ENCODE measurements at regions not wholly inside any gene's neighbourhood (a gene's known extent, or its start where the extent isn't known, plus 50 kb on each side); places are given as distances from the start of the nearest gene placed in this dataset.
"Not testable (repeated sequence)": the region's sequence is repeated elsewhere in the genome, so short reads cannot be mapped to it uniquely, and the experiment has no call there.

DNA sequence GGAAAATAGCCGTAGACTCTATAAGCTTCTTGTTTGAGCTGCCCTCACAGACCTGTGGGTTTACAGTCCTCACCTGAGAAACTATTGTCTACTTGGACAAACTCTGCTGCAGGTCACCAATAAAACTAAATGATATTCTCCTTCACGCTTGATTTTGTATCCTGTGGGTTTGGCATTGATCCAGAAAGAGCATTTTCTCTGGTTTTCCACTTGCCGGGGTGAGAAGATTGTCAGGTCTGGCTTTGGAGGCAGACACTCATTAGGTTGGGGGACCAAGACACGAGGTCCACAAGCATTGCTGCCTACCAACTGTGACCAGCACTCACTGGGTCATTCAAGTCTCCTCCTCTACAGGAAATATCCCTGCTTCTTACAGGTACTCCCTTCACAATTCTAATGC is 68.5 kb downstream of the CDC14C start:
- no peak for DNase-seq (ENCODE audit: low read depth in 1 of 2, low spot score in 2 of 2)
- Histone ChIP-seq H3K4me1 (replicated peaks) (no peaks in the 10 kb centered on the region), H3K36me3 (no peaks in the 10 kb centered on the region), H3K4me3 (no peak overlapping the region), H3K27ac (no peak overlapping the region), H3K27me3 (replicated peaks) (no peaks in the 10 kb centered on the region), H3K9me3 (replicated peaks) (no peaks in the 10 kb centered on the region)

DNA sequence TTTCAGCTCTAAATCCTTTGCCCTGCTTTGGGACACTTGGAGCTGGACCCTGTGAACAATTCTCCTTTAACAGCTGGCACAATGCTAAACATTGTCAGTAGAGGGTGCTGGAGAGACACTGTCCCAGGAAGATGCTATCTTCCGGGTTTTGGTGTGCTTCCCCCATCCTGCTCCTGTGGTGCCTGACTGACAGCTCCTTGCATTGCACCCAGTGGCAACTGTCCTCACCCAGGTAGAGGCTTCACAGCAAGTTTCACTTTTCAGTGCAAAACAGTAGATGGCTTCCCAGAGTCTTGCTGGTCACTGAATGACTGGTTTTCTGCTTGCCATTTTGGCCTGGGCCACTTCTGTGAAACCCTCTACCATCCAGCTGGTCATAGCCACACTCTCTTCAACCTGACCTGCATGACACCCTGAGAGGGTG is 77.3 kb downstream of the CDC14C start:
- Histone ChIP-seq H3K27me3 (replicated peaks) (no peaks in the 10 kb centered on the region), H3K4me3 (no peak overlapping the region), H3K4me1 (replicated peaks) (no peaks in the 10 kb centered on the region), H3K36me3 (no peaks in the 10 kb centered on the region), H3K9me3 (replicated peaks) (no peaks in the 10 kb centered on the region), H3K27ac (no peak overlapping the region)
- DNase-seq (ENCODE audit: low read depth in 1 of 2, low spot score in 2 of 2) = no peak

DNA sequence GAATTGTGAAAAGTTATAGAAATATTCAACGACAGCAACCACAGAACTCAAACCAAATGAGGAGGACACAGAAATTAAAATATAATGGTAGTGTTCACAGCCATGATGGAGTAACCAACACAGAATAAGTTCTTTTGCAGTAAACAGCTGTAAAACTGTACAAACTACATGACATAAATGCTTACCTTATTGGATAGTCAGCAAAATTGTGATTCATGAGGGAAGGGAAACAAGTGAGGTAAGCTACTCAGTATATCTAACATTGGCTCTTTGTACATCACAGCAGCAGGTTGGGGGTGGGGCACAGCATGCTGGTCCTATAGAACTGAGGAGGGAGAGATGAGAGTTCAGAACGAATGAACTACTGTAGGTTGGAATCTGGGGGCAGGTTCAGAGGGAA is 86.4 kb downstream of the CDC14C start:
- Histone ChIP-seq H3K4me3 (no peak overlapping the region), H3K36me3 (no peaks in the 10 kb centered on the region), H3K27me3 (replicated peaks) (no peaks in the 10 kb centered on the region), H3K27ac (no peak overlapping the region), H3K9me3 (replicated peaks) (no peaks in the 10 kb centered on the region), H3K4me1 (replicated peaks) (no peaks in the 10 kb centered on the region)
- DNase-seq (ENCODE audit: low read depth in 1 of 2, low spot score in 2 of 2) = no peak

DNA sequence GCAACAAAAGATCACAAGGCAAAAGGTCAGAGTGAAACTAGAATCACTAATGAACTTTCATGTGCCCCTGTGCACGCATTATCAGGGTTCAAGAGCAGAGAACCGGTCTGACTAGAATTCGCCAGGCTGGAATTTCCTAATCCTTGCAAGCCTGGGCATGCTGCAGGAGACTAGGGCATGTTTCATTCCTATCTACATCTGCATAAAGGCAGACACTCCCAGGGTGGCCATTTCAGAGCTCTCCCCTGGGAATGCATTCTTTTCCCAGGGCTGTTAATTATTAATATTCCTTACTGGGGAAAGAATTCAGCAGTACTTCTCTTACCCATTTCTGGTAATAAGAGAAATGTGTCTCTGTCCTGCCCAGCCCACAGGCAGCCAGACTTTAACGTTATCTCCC is 90.5 kb downstream of the CDC14C start:
- DNase-seq (ENCODE audit: low read depth in 1 of 2, low spot score in 2 of 2) = no peak

DNA sequence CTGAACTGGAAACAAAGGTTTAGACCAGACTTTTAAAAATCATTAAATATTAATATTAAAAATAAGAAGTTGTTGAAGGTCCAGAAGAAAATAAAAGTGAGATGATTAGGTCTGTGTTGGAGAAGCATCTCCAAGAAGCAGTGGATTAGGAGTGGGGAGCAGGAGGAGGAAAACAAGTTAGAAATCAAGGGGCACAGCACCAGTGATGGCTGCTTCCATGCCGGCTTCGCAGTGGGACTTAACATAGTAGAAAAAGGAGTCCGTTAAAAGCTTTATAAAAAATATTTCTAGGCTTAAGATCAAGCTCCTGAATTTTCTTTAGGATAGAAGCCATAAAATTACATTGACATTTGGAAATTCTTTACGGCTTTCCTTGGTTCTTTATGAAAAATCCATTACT is 95.8 kb downstream of the CDC14C start:
- no peaks in the 10 kb centered on the region for H3K36me3 ChIP-seq
- no peak for DNase-seq (ENCODE audit: low read depth in 1 of 2, low spot score in 2 of 2)
- H3K27me3 ChIP-seq (replicated peaks) = no peaks in the 10 kb centered on the region
- H3K27ac ChIP-seq = no peak overlapping the region
- H3K4me3 ChIP-seq = no peak overlapping the region
- H3K9me3 ChIP-seq (replicated peaks) = 0 out of 2 replicates have a peak, but pooled peaks cover 2% of the 10 kb centered on the region
- no peaks in the 10 kb centered on the region for H3K4me1 ChIP-seq (replicated peaks)

More for the DNA sequence above, 90.5 kb downstream of the CDC14C start:
- Histone ChIP-seq H3K27ac (no peak overlapping the region), H3K4me3 (no peak overlapping the region), H3K4me1 (replicated peaks) (no peaks in the 10 kb centered on the region), H3K36me3 (no peaks in the 10 kb centered on the region), H3K27me3 (replicated peaks) (no peaks in the 10 kb centered on the region), H3K9me3 (replicated peaks) (0 out of 2 replicates have a peak, but pooled peaks cover 2% of the 10 kb centered on the region)

DNA sequence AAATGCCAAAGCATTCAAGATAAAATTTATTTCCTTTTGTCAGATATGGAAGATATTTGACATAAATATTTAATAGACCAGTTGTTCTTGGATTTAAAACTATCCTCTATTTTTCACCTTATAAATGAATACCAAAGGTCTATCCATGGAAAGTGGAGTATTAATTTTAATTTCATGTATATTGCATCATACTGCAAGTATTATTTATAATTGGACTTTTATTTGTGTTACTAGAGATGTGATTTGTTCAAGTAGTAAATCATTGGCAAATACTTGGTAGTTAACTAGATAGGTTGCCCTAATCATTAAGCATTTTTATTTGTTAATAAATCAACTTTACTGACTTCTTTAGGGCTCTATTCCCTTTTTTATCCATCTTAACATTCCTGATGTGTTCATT is 98.1 kb downstream of the CDC14C start:
- Histone ChIP-seq H3K4me3 (no peak overlapping the region), H3K27ac (no peak overlapping the region), H3K9me3 (replicated peaks) (no peaks in the 10 kb centered on the region), H3K4me1 (replicated peaks) (no peaks in the 10 kb centered on the region), H3K27me3 (replicated peaks) (no peaks in the 10 kb centered on the region), H3K36me3 (no peaks in the 10 kb centered on the region)
- DNase-seq (ENCODE audit: low read depth in 1 of 2, low spot score in 2 of 2) = no peak

DNA sequence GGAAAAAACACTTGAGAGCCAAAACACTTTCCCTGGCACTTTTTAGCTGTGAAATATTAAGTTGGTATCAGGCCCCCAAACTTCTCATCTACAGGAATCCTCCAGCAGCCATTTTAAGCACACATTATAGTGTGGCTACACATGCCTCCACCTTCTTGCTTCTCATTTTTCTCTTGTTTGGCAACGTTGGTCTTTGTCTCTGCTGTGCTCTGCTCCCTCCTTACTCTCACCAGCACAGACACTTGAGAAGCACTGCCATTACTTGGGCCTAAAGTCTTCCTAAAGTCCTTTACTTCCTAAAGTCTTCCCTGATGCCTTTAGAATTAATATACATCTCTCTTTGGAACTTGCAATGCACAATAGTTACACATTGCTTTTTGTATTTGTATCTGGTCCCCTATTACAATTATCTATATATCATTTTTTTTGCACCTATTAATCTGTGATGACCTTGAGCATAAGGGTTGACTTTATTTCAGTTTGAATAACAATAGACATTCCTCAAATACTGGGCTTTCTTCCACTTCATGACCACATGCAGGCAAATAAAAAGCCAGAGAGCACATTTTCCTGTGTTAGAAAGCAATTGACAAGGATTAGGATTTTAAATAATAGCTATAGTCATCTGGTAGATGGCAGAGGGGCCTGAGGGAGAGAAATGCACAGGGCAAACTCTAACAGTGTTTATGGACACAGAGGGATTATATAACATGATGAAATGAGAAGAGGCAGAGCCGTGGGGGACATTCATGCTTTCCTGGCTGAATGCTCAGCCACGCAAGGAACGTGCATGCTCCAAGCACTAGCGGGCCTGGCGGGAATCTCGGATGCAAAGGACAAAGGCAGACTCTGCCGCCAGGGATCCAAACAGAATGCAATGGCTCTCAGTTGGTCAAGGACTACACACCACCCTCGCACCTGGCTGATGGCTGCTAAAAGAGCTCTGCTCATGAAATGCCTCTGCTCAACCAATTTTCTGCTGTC is 99.3 kb downstream of the CDC14C start:
- Histone ChIP-seq H3K4me3 (no peak overlapping the region), H3K27me3 (replicated peaks) (no peaks in the 10 kb centered on the region), H3K36me3 (no peaks in the 10 kb centered on the region), H3K9me3 (replicated peaks) (no peaks in the 10 kb centered on the region), H3K4me1 (replicated peaks) (no peaks in the 10 kb centered on the region), H3K27ac (no peak overlapping the region)
- no peak for DNase-seq (ENCODE audit: low read depth in 1 of 2, low spot score in 2 of 2)

DNA sequence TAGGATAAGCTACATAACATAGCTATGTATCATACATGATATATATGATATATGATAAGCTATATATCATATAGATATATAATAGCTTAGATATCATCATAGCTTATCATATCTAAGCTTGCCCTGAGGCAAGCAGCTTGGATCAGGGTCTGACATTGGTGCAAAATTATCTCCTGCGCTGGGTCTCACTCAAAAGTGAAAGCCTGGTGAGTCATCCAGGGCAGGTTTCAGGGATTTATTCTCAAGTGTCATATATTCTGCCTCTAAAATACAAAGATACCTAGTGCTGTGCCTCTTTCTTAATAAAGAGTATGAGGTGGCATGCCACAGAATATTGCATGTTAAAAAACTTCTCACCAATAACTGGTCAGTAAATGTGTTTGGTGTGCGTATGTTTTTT is 105.9 kb downstream of the CDC14C start:
- Histone ChIP-seq H3K4me1 (replicated peaks) (no peaks in the 10 kb centered on the region), H3K27ac (no peak overlapping the region), H3K4me3 (no peak overlapping the region), H3K36me3 (no peaks in the 10 kb centered on the region), H3K27me3 (replicated peaks) (no peaks in the 10 kb centered on the region), H3K9me3 (replicated peaks) (no peaks in the 10 kb centered on the region)
- no peak for DNase-seq (ENCODE audit: low read depth in 1 of 2, low spot score in 2 of 2)

DNA sequence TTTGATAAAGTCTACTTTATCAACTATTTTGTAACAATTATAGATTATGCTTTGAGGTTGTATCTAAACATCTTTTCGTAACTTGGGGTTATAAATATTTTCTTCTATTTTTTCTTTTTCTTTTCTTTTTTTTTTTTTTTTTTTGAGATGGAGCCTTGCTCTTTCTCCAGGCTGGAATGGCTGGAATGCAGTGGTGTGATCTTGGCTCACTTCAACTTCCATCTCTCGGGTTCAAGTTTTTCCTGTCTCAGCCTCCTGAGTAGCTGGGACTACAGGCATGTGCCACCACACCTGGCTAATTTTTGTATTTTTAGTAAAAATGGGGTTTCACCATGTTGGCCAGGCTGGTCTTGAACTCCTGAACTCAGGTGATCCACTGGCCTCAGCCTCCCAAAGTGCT is 108.8 kb downstream of the CDC14C start:
- H3K27me3 ChIP-seq (replicated peaks); DNase-seq (ENCODE audit: low read depth in 1 of 2, low spot score in 2 of 2); H3K36me3 ChIP-seq; H3K27ac ChIP-seq; H3K4me1 ChIP-seq (replicated peaks); H3K4me3 ChIP-seq; H3K9me3 ChIP-seq (replicated peaks): not testable (repeated sequence)

DNA sequence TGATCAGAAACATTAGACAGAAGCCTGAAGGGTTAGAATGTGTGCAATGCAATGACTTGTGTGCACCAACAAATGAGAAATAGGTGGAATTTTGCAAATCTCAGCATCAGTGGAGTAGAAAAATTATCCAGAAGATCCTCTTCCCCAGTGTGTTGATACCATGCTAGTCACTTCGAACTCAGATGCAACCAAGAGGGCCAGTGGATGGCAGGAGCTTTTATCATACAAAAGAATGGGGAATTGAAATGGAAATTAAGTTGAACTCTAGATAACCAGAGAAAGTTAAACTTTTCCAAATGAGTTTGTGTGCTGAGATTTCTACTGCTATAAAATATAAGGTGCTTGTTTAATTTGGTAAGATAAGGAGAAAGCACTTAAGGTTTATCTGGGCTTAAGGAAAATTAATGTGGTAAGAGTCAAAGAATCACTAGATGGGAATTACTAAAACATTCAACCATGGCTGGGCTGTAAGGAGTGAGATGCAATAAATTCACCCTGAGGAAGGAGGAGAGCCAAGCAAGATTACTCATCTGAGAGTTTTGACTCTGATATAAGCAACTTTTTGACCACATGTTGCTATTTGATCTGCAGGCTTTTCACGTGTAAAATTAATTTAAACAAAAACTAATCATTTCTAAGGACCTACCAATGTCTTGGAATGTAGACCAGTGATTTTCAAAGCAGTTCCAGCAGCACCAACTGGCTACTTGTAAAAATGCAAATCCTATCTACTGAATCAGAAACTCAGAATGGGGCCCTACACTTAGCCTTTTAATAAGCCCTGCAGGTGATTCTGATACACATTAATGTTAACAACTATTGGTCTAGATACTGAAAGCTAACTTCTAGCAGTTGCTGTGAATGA is 113.2 kb downstream of the CDC14C start:
- Histone ChIP-seq H3K27me3 (replicated peaks) (no peaks in the 10 kb centered on the region), H3K4me1 (replicated peaks) (no peaks in the 10 kb centered on the region), H3K9me3 (replicated peaks) (no peaks in the 10 kb centered on the region), H3K27ac (no peak overlapping the region), H3K36me3 (no peaks in the 10 kb centered on the region), H3K4me3 (no peak overlapping the region)
- no peak for DNase-seq (ENCODE audit: low read depth in 1 of 2, low spot score in 2 of 2)

DNA sequence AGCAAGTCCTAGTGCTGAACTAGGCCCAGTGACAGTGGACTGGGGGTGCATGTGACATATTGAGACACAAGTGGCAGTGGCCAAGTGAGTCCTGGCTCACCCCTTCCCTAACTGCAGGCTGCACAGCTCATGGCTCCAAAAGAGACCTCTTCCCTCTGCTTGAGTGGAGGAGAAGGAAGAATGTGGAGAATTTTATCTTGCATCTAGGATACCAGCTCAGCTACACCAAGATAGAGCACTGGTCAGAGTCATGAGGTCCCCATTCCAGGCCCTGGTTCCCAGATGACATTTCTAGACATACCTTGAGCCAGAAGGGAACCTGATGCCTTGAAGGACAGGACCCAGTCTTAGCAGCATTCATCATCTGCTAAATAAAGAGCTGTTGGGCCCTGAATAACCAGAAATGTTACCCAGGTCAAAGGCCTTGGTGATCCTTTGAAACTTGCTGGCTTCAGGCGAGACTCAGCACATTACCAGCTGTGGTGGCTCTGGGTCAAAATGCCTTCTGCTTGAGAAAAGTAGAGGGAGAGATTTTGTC is 114.5 kb downstream of the CDC14C start:
- no peak overlapping the region for H3K27ac ChIP-seq
- H3K36me3 ChIP-seq = no peaks in the 10 kb centered on the region
- H3K4me1 ChIP-seq (replicated peaks) = no peaks in the 10 kb centered on the region
- no peaks in the 10 kb centered on the region for H3K27me3 ChIP-seq (replicated peaks)
- no peak for DNase-seq (ENCODE audit: low read depth in 1 of 2, low spot score in 2 of 2)
- no peaks in the 10 kb centered on the region for H3K9me3 ChIP-seq (replicated peaks)
- H3K4me3 ChIP-seq = no peak overlapping the region

DNA sequence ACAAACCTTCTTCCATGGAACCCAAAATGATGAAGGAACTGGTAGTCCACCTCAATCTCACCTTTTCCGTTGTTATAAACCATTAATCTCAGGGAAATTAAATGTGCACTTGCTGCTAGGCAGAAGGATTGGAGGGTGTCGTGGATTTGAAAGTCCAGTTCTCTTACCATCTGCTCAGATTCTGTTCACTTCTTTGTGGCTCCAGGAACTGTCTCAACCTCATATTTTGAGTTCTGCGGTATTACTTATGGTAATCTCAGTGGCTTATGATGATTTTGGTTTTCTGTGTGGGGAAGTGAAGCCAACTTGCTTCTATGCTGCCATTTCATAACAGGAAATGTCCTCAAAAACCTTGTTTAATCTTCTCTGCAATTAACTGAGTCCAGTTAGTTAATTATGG is 136.4 kb downstream of the CDC14C start:
- H3K4me3 ChIP-seq = no peak overlapping the region
- H3K9me3 ChIP-seq (replicated peaks) = no peaks in the 10 kb centered on the region
- H3K36me3 ChIP-seq = no peaks in the 10 kb centered on the region
- H3K27me3 ChIP-seq (replicated peaks) = no peaks in the 10 kb centered on the region
- no peak for DNase-seq (ENCODE audit: low read depth in 1 of 2, low spot score in 2 of 2)
- no peaks in the 10 kb centered on the region for H3K4me1 ChIP-seq (replicated peaks)
- H3K27ac ChIP-seq = no peak overlapping the region

DNA sequence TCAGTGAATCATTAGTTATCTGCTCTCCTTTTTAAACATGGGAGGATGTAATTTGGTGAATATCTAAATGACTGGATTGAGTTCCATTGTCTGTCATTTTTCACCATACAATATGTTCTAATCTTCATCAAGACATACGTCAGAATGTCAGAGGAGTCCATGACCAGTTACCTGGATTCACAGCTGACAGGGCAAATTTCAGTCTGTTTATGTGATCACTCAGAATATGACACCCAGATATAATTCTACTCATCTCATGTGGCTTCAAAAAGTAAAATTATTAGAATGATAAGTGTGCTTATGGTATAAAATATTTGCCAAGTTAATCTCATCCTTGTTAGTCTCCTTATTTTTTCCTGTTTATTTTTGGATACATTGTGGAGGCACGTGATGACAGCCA is 150.2 kb downstream of the CDC14C start:
- Histone ChIP-seq H3K4me1 (replicated peaks) (no peaks in the 10 kb centered on the region), H3K27ac (no peak overlapping the region), H3K36me3 (no peaks in the 10 kb centered on the region), H3K4me3 (no peak overlapping the region), H3K27me3 (replicated peaks) (no peaks in the 10 kb centered on the region), H3K9me3 (replicated peaks) (no peaks in the 10 kb centered on the region)
- no peak for DNase-seq (ENCODE audit: low read depth in 1 of 2, low spot score in 2 of 2)
